Right lobe of liver (tissue), 4 donors: ENCODE measurements at regions not wholly inside any gene's neighbourhood (a gene's known extent, or its start where the extent isn't known, plus 50 kb on each side); places are given as distances from the start of the nearest gene placed in this dataset.

Experiments
- POLR2A ChIP-seq: fragments of 450-650 bp; IDR thresholded peaks from one replicate; pipeline ENCODE4 v1.6.1; 2017; ENCODE audit warnings: antibody characterized with exemption, mild to moderate bottlenecking
- TF ChIP-seq, protein P1 (sequence below), 4 donors: fragments of 200-600 bp in 3 of 4; fragments of 450-650 bp in 1 of 4; IDR thresholded peaks; one replicate each; pipeline versions ENCODE4 v1.5.1 to v1.8.0; 2016 to 2022; ENCODE audit warnings: antibody characterized with exemption in 4 of 4, mild to moderate bottlenecking in 2 of 4
- donor health status: DM: no; HTN: no; CAD: no.
- donor health status: DM: no; HTN: no; CAD: no.
- donor health status: DM: no; HTN: yes; CAD: no.

DNA sequence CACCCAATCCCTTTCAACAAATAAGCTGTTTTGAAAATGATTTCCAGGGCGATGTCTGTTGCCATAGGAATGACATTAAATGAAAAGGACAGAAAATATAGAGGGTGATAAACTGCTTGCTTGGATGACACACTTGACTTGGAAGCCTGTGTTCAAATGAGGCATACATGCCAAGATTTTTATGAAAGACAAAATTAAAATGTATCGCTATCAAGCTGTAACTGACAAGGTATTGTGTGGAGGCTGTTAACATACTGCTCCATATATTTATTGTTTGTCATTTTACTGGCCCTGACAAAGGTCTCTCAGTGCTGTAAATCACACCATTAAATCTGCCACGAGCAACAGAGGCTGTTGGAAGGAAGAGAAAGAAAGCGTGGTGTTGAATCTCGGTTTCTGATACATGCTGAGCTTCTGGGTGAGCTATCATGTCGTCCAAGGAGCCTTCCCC lies 456.2 kb upstream of the SALL1 start:
- TF ChIP-seq, protein P1, sequence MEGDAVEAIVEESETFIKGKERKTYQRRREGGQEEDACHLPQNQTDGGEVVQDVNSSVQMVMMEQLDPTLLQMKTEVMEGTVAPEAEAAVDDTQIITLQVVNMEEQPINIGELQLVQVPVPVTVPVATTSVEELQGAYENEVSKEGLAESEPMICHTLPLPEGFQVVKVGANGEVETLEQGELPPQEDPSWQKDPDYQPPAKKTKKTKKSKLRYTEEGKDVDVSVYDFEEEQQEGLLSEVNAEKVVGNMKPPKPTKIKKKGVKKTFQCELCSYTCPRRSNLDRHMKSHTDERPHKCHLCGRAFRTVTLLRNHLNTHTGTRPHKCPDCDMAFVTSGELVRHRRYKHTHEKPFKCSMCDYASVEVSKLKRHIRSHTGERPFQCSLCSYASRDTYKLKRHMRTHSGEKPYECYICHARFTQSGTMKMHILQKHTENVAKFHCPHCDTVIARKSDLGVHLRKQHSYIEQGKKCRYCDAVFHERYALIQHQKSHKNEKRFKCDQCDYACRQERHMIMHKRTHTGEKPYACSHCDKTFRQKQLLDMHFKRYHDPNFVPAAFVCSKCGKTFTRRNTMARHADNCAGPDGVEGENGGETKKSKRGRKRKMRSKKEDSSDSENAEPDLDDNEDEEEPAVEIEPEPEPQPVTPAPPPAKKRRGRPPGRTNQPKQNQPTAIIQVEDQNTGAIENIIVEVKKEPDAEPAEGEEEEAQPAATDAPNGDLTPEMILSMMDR (IDR thresholded peaks at IDR 0.05) = no peak
- TF ChIP-seq POLR2A = no peak
